Ovary (tissue), 3 donors: ENCODE measurements at regions not wholly inside any gene's neighbourhood (a gene's known extent, or its start where the extent isn't known, plus 50 kb on each side); places are given as distances from the start of the nearest gene placed in this dataset.

Experiments
- CTCF ChIP-seq, 3 donors: fragments of 450-650 bp in 2 of 3; fragments of 200-600 bp in 1 of 3; IDR thresholded peaks; one replicate each; pipeline versions ENCODE4 v1.5.1 to v1.8.0; 2016 to 2022; ENCODE audit warnings: antibody characterized with exemption in 3 of 3, mild to moderate bottlenecking in 1 of 3
- EP300 ChIP-seq: sonication (generic); formaldehyde crosslinking; IDR thresholded peaks from one replicate; pipeline ENCODE4 v1.6.1; 2017; ENCODE audit warnings: antibody characterized with exemption
- POLR2A ChIP-seq: fragments of 450-650 bp; IDR thresholded peaks from one replicate; pipeline ENCODE4 v1.6.1; 2017; ENCODE audit warnings: antibody characterized with exemption, mild to moderate bottlenecking, moderate library complexity
- donor health status: DM: no; HTN: no; CAD: no.

DNA sequence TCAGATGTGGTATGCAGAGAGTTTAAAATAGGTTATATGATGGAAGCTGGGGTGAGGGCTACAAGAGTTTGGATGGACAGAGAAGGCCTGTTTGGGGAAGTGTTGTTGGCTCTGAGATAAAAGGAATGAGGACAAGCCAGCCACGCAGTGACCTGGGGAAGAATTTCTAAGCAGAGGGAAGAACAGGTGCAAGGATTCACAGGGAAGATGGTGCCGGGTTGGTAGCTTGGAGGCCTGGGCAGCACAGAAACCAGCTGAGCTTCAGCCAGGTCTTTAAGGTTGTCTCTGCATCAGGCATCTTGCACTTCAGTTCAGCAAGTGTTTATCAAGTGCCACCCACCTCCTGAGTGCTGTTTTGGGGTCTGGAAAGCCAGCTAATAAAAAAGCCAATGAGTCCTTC lies 1163.7 kb downstream of the AACS start:
- TF ChIP-seq CTCF (IDR thresholded peaks at IDR 0.05), result no peak
- no peak for TF ChIP-seq EP300
- TF ChIP-seq POLR2A, result no peak
